MM.1S (cell line): ENCODE measurements at regions not wholly inside any gene's neighbourhood (a gene's known extent, or its start where the extent isn't known, plus 50 kb on each side); places are given as distances from the start of the nearest gene placed in this dataset.

ENCODE experiments used
- DNase-seq: peaks from one replicate; pipeline ENCODE4 v3.0.0-alpha.2; 2015
- H2AFZ ChIP-seq: fragments of 300-600 bp; sonication (generic); 2 replicates; pipeline ENCODE4 v1.6.0; 2016; ENCODE audit warnings: antibody characterized with exemption, low read length
- H3F3A ChIP-seq: fragments of 300-600 bp; sonication (generic); 2 replicates; pipeline ENCODE4 v1.6.1; 2016; ENCODE audit warnings: mild to moderate bottlenecking, antibody characterized with exemption, low read length, moderate library complexity, mixed read lengths; ENCODE audit not compliant: insufficient read depth
- H3K27ac ChIP-seq: fragments of 300-600 bp; sonication (generic); 2 replicates; pipeline ENCODE4 v1.5.1; 2016; ENCODE audit warnings: mild to moderate bottlenecking, low read length
- H3K27me3 ChIP-seq: fragments of 300-600 bp; sonication (generic); replicated peaks from 2 replicates; pipeline ENCODE4 v1.6.0; 2016; ENCODE audit warnings: low read length; ENCODE audit not compliant: insufficient read depth
- H3K36me3 ChIP-seq: fragments of 300-600 bp; sonication (generic); replicated peaks from 2 replicates; pipeline ENCODE4 v1.6.1; 2016; ENCODE audit warnings: mild to moderate bottlenecking, low read length, mixed read lengths; ENCODE audit not compliant: insufficient read depth
- H3K4me1 ChIP-seq: fragments of 300-600 bp; sonication (generic); 2 replicates; pipeline ENCODE4 v1.6.1; 2016; ENCODE audit warnings: low read length, mixed read lengths
- H3K4me2 ChIP-seq: fragments of 300-600 bp; sonication (generic); 2 replicates; pipeline ENCODE4 v1.6.0; 2016; ENCODE audit warnings: low read depth, low read length
- H3K4me3 ChIP-seq: fragments of 300-600 bp; sonication (generic); 2 replicates; pipeline ENCODE4 v1.5.1; 2016; ENCODE audit warnings: low read length, mixed read lengths
- H3K79me2 ChIP-seq: fragments of 300-600 bp; sonication (generic); 2 replicates; pipeline ENCODE4 v1.6.1; 2016; ENCODE audit warnings: mixed run types, low read length, mixed read lengths
- H3K9ac ChIP-seq: fragments of 300-600 bp; sonication (generic); 2 replicates; pipeline ENCODE4 v1.6.1; 2016; ENCODE audit warnings: low read length, mixed read lengths
- H3K9me2 ChIP-seq: fragments of 300-600 bp; sonication (generic); replicated peaks from 2 replicates; pipeline ENCODE4 v1.6.1; 2016; ENCODE audit warnings: mild to moderate bottlenecking, low read length, mixed read lengths; ENCODE audit not compliant: insufficient read depth
- H3K9me3 ChIP-seq: fragments of 300-600 bp; sonication (generic); replicated peaks from 2 replicates; pipeline ENCODE4 v1.6.1; 2016; ENCODE audit warnings: mild to moderate bottlenecking, low read length, mixed read lengths; ENCODE audit not compliant: insufficient read depth
- H4K20me1 ChIP-seq: fragments of 300-600 bp; sonication (generic); 2 replicates; pipeline ENCODE4 v1.6.1; 2016; ENCODE audit warnings: mild to moderate bottlenecking, low read length, moderate library complexity, mixed read lengths; ENCODE audit not compliant: insufficient read depth
- EZH2 ChIP-seq: fragments of 300-600 bp; sonication (generic); optimal IDR thresholded peaks from 2 replicates; pipeline ENCODE3; 2017; ENCODE audit warnings: low read depth, mild to moderate bottlenecking, antibody characterized with exemption, low read length, mixed read lengths
- EZH2phosphoT487 ChIP-seq: fragments of 300-600 bp; sonication (generic); IDR thresholded peaks from 2 replicates; pipeline ENCODE4 v1.6.1; 2018; ENCODE audit warnings: antibody characterized with exemption, low read length
- TF ChIP-seq, protein P1 (sequence below): fragments of 300-600 bp; sonication (generic); IDR thresholded peaks from 2 replicates; pipeline ENCODE4 v1.5.1; 2016; ENCODE audit warnings: antibody characterized with exemption, low read length, mixed read lengths

DNA sequence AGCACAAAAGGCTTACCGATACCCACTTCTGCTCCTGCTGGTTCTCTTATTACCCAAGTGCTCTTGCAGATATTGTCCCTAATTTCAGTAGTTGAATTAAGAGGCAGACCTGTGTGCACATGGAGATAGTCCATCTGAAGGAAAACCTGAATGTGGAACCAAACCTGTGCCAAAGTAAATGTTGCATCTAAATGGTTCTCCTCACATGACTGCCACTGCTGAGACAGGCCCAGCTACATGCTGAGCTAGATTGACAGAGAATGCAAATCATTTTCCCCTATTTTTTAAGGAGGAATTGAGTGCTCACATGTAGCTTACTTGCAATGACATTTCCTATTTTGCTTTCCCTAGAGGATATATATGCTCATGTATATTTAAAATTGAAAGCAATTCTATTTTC lies 609.1 kb upstream of the TECRL start:
- Histone ChIP-seq H3K9ac (no peak overlapping the region), H3K4me3 (no peak overlapping the region), H3K27me3 (no peaks in the 10 kb centered on the region), H4K20me1 (no peaks in the 10 kb centered on the region), H2AFZ (no peak overlapping the region), H3K4me2 (no peak overlapping the region), H3K79me2 (no peaks in the 10 kb centered on the region), H3K36me3 (no peaks in the 10 kb centered on the region), H3K27ac (no peak overlapping the region), H3K9me2 (no peaks in the 10 kb centered on the region), H3F3A (no peaks in the 10 kb centered on the region), H3K4me1 (no peaks in the 10 kb centered on the region), H3K9me3 (no peaks in the 10 kb centered on the region)
- no peak for TF ChIP-seq EZH2phosphoT487
- TF ChIP-seq EZH2, result no peak
- TF ChIP-seq, protein P1, sequence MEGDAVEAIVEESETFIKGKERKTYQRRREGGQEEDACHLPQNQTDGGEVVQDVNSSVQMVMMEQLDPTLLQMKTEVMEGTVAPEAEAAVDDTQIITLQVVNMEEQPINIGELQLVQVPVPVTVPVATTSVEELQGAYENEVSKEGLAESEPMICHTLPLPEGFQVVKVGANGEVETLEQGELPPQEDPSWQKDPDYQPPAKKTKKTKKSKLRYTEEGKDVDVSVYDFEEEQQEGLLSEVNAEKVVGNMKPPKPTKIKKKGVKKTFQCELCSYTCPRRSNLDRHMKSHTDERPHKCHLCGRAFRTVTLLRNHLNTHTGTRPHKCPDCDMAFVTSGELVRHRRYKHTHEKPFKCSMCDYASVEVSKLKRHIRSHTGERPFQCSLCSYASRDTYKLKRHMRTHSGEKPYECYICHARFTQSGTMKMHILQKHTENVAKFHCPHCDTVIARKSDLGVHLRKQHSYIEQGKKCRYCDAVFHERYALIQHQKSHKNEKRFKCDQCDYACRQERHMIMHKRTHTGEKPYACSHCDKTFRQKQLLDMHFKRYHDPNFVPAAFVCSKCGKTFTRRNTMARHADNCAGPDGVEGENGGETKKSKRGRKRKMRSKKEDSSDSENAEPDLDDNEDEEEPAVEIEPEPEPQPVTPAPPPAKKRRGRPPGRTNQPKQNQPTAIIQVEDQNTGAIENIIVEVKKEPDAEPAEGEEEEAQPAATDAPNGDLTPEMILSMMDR, result no peak
- no peak for DNase-seq

DNA sequence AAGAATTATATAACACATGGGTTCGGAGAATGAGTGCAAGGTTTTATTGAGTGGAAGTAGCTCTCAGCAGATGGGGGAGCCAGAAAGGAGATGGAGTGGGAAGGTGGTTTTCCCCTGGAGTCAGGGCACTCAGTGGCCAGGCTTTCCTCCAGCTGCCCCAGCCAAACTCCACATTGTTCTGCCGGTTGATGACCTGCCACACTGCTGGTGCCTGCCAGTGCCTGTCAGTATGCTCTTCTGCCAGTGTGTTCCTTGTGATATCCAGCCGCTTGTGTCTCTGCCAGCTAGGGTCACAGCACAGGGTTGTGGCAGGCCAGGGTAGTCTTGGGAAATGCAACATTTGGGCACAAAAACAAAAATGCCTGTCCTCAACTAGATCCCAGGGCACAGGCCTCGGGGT lies 604.8 kb upstream of the TECRL start:
- DNase-seq, result no peak
- no peaks in the 10 kb centered on the region for H3K79me2 ChIP-seq
- no peaks in the 10 kb centered on the region for H3K9me3 ChIP-seq
- H3K4me1 ChIP-seq, result no peaks in the 10 kb centered on the region
- TF ChIP-seq, protein P1, result no peak
- TF ChIP-seq EZH2phosphoT487, result no peak
- no peak for TF ChIP-seq EZH2
- H3K4me3 ChIP-seq, result no peak overlapping the region
- no peaks in the 10 kb centered on the region for H3K36me3 ChIP-seq
- H4K20me1 ChIP-seq, result no peaks in the 10 kb centered on the region
- no peaks in the 10 kb centered on the region for H3K27me3 ChIP-seq
- no peaks in the 10 kb centered on the region for H3F3A ChIP-seq
- no peak overlapping the region for H3K27ac ChIP-seq
- no peak overlapping the region for H3K9ac ChIP-seq
- no peak overlapping the region for H3K4me2 ChIP-seq
- H2AFZ ChIP-seq, result no peak overlapping the region
- no peaks in the 10 kb centered on the region for H3K9me2 ChIP-seq

DNA sequence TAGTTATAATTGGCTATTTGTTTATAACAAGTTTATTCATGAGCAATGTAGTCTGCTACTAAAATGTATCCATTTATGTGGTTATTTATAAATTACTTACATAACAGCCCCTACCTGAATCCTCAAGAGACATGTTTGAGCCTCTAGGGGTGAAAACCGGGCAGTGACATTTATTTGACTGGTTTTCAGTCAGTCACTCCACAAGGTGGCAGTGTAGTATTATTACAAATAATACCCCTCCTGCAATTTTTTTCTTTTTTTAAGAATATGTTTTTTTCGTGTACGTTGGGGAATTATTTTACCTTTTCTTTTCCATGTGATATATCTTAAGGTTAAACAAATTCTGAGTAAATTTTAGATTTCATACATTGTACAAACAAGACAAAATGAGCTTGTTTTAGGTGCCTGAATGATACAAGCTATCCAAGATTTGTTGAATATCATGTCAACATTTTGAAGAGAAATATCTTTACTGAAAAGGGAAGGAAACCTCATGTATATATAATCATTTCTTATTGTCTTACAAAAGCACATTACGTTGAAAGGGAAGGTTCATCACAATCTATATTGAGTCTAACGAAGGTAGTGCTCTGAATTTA lies 598.7 kb upstream of the TECRL start:
- Histone ChIP-seq H3K4me3 (no peak overlapping the region), H2AFZ (no peak overlapping the region), H4K20me1 (no peaks in the 10 kb centered on the region), H3K27ac (no peak overlapping the region), H3F3A (no peaks in the 10 kb centered on the region), H3K79me2 (no peaks in the 10 kb centered on the region), H3K4me1 (no peaks in the 10 kb centered on the region), H3K9me3 (no peaks in the 10 kb centered on the region), H3K36me3 (no peaks in the 10 kb centered on the region), H3K9me2 (no peaks in the 10 kb centered on the region), H3K27me3 (no peaks in the 10 kb centered on the region), H3K9ac (no peak overlapping the region), H3K4me2 (no peak overlapping the region)
- peak; percentile 56 for DNase-seq
- TF ChIP-seq EZH2phosphoT487, result no peak
- TF ChIP-seq, protein P1, result peak; percentile 61
